SK-N-SH (cell line): ENCODE measurements at regions not wholly inside any gene's neighbourhood (a gene's known extent, or its start where the extent isn't known, plus 50 kb on each side); places are given as distances from the start of the nearest gene placed in this dataset.

ENCODE experiments used
- ELF1 ChIP-seq: IDR thresholded peaks from 2 replicates; pipeline ENCODE4 v1.4.0; 2012
- EP300 ChIP-seq, 2 experiments: IDR thresholded peaks; 2 replicates each; pipeline versions ENCODE4 v1.4.0 to v1.6.1; 2012; ENCODE audit warnings: borderline replicate concordance in 1 of 2, low read depth in 1 of 2, low read length in 1 of 2
- IRF3 ChIP-seq: fragments of 150-350 bp; IDR thresholded peaks from 2 replicates; pipeline ENCODE4 v1.6.1; 2016; ENCODE audit warnings: mild to moderate bottlenecking, low read depth, low read length
- MXI1 ChIP-seq: IDR thresholded peaks from 2 replicates; pipeline ENCODE4 v1.6.1; 2012; ENCODE audit warnings: mild to moderate bottlenecking, low read depth, low read length, improper control_type of control experiment
- NRF1 ChIP-seq: IDR thresholded peaks from 2 replicates; pipeline ENCODE4 v1.6.1; 2012; ENCODE audit warnings: low read depth, mild to moderate bottlenecking, low read length
- RCOR1 ChIP-seq: fragments of 150-350 bp; IDR thresholded peaks from 2 replicates; pipeline ENCODE4 v1.6.1; 2017; ENCODE audit warnings: antibody characterized with exemption, low read length
- TAF1 ChIP-seq: IDR thresholded peaks from 2 replicates; pipeline ENCODE4 v1.6.1; 2012; ENCODE audit warnings: low read depth, mild to moderate bottlenecking, low read length, moderate library complexity, borderline replicate concordance
- TEAD4 ChIP-seq: IDR thresholded peaks from 2 replicates; pipeline ENCODE4 v1.4.0; 2012; ENCODE audit warnings: mild to moderate bottlenecking, borderline replicate concordance; ENCODE audit not compliant: insufficient read depth
- ZBTB33 ChIP-seq: IDR thresholded peaks from 2 replicates; pipeline ENCODE4 v1.4.0; 2012; ENCODE audit warnings: low read depth, borderline replicate concordance
- TF ChIP-seq, protein P1 (sequence below): fragments of 200-600 bp; sonication (generic); IDR thresholded peaks from 2 replicates; pipeline ENCODE4 v1.6.1; 2017; ENCODE audit warnings: antibody characterized with exemption, mild to moderate bottlenecking, moderate library complexity
- TF ChIP-seq, protein P2 (sequence below): fragments of 150-350 bp; IDR thresholded peaks from 2 replicates; pipeline ENCODE4 v1.6.1; 2017; ENCODE audit warnings: antibody characterized with exemption, low read length, low read depth, borderline replicate concordance

GRCh38 chr3:30511524-30512251, 94.7 kb upstream of the TGFBR2 start:
- TF ChIP-seq TAF1: no peak
- TF ChIP-seq, protein P1, sequence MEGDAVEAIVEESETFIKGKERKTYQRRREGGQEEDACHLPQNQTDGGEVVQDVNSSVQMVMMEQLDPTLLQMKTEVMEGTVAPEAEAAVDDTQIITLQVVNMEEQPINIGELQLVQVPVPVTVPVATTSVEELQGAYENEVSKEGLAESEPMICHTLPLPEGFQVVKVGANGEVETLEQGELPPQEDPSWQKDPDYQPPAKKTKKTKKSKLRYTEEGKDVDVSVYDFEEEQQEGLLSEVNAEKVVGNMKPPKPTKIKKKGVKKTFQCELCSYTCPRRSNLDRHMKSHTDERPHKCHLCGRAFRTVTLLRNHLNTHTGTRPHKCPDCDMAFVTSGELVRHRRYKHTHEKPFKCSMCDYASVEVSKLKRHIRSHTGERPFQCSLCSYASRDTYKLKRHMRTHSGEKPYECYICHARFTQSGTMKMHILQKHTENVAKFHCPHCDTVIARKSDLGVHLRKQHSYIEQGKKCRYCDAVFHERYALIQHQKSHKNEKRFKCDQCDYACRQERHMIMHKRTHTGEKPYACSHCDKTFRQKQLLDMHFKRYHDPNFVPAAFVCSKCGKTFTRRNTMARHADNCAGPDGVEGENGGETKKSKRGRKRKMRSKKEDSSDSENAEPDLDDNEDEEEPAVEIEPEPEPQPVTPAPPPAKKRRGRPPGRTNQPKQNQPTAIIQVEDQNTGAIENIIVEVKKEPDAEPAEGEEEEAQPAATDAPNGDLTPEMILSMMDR: no peak
- no peak for TF ChIP-seq MXI1
- no peak for TF ChIP-seq ELF1
- peak in 1 of 2 experiments; percentile 30; a peak in 1 of 4 replicates for TF ChIP-seq EP300 (IDR thresholded peaks at IDR 0.05; ENCODE audit: borderline replicate concordance in 1 of 2, low read depth in 1 of 2, low read length in 1 of 2)
- TF ChIP-seq, protein P2, sequence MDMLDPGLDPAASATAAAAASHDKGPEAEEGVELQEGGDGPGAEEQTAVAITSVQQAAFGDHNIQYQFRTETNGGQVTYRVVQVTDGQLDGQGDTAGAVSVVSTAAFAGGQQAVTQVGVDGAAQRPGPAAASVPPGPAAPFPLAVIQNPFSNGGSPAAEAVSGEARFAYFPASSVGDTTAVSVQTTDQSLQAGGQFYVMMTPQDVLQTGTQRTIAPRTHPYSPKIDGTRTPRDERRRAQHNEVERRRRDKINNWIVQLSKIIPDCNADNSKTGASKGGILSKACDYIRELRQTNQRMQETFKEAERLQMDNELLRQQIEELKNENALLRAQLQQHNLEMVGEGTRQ: no peak
- 0 out of 2 replicates have a peak, but pooled peaks have one; percentile 50 for TF ChIP-seq TEAD4
- TF ChIP-seq IRF3: no peak
- no peak for TF ChIP-seq NRF1
- TF ChIP-seq ZBTB33: no peak
- no peak for TF ChIP-seq RCOR1
